Retina (tissue), 1 donor: ENCODE measurements at regions not wholly inside any gene's neighbourhood (a gene's known extent, or its start where the extent isn't known, plus 50 kb on each side); places are given as distances from the start of the nearest gene placed in this dataset.
"Not testable (repeated sequence)": the region's sequence is repeated elsewhere in the genome, so short reads cannot be mapped to it uniquely, and the experiment has no call there.

Source experiments
- DNase-seq: peaks from one replicate; pipeline ENCODE4 v3.0.0-alpha.2; 2016

- not testable (repeated sequence) for DNase-seq
Observed at GRCh38 chr7:55702831-55703230, 130.5 kb upstream of the VOPP1 start.

- DNase-seq, result not testable (repeated sequence)
Observed at GRCh38 chr7:55699450-55699842, 127.1 kb upstream of the VOPP1 start.

- not testable (repeated sequence) for DNase-seq
Observed at GRCh38 chr7:55698607-55699449, 126.5 kb upstream of the VOPP1 start.

- not testable (repeated sequence) for DNase-seq
Observed at GRCh38 chr7:55695893-55696701, 123.8 kb upstream of the VOPP1 start.

GRCh38 chr7:55694484-55694883, 122.2 kb upstream of the VOPP1 start:
- DNase-seq, result not testable (repeated sequence)

- peak; percentile 62 for DNase-seq
Observed at GRCh38 chr7:55688684-55689681, 116.7 kb upstream of the VOPP1 start.

- not testable (repeated sequence) for DNase-seq
Observed at GRCh38 chr7:55688261-55688660, 116.0 kb upstream of the VOPP1 start.

- not testable (repeated sequence) for DNase-seq
Observed at GRCh38 chr7:55687252-55687651, 115.0 kb upstream of the VOPP1 start.

- DNase-seq, result not testable (repeated sequence)
Observed at GRCh38 chr7:55686771-55687170, 114.5 kb upstream of the VOPP1 start.

- DNase-seq, result not testable (repeated sequence)
Observed at GRCh38 chr7:55683501-55683900, 111.2 kb upstream of the VOPP1 start.

- DNase-seq, result not testable (repeated sequence)
Observed at GRCh38 chr7:55675589-55675988, 103.3 kb upstream of the VOPP1 start.

GRCh38 chr7:55673525-55673924, 101.2 kb upstream of the VOPP1 start:
- not testable (repeated sequence) for DNase-seq

GRCh38 chr7:55672084-55672483, 99.8 kb upstream of the VOPP1 start:
- DNase-seq, result not testable (repeated sequence)

GRCh38 chr7:55657654-55658053, 85.4 kb upstream of the VOPP1 start:
- no peak for DNase-seq

- DNase-seq, result no peak
Observed at GRCh38 chr7:55651057-55651456, 78.8 kb upstream of the VOPP1 start.

- no peak for DNase-seq
Observed at GRCh38 chr7:55649238-55649637, 76.9 kb upstream of the VOPP1 start.

GRCh38 chr7:55644567-55644966, 72.3 kb upstream of the VOPP1 start:
- DNase-seq, result no peak

GRCh38 chr7:55642266-55642665, 70.0 kb upstream of the VOPP1 start:
- DNase-seq, result no peak

- no peak for DNase-seq
Observed at GRCh38 chr7:55641811-55642210, 69.5 kb upstream of the VOPP1 start.

- DNase-seq, result peak; percentile 61
Observed at GRCh38 chr7:55641273-55641691, 69.0 kb upstream of the VOPP1 start.

GRCh38 chr7:55639640-55640039, 67.3 kb upstream of the VOPP1 start:
- no peak for DNase-seq

- DNase-seq, result no peak
Observed at GRCh38 chr7:55629051-55629677, 56.9 kb upstream of the VOPP1 start.
